ENCODE measurements at regions not wholly inside any gene's neighbourhood (a gene's known extent, or its start where the extent isn't known, plus 50 kb on each side); places are given as distances from the start of the nearest gene placed in this dataset.

DNA sequence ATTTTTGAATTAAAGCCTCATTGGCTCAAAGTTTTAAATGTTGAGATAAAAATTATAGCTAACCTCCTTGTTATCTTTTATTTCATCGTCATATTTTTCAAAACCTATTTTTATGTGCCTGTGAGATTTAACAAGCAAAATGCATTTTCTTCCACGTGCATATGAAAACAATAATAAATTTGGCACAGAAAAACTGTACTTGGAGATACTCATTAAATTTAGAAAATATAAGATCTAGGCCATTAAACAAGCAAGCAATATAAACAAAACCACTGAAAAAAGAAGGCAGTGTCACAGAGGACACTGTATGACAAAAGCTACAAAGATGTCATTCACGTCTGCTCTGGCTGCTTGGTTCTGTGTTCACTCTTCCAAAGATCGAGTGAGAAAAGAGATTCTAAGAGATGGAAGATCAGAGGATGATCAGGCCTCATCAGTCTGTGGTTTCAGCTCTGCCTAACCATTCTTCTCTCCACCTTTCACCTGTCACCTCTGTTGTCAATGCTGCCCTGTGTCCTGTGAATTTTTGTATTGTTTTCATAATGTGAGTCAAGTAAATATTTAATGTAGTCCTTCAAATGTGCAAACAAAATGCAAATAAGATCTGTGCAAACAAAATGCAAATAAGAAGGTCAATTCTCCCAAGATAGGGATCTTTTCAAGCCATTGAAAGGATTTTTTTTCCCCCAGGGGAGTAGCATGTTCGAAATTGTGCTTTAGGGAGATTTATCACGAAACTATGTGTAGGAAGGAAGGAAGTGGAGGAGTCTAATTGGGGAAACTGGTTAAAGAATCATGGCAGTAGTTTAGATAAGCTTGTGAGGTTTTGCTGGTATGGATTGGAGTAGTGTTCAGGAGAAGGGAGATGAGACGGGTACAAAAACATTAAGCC lies 138.7 kb upstream of the RBMS1 start:
- Mint-ChIP-seq H3K4me3 (no peak overlapping the region), H3K4me1 (ENCODE audit: low read depth) (peaks cover 9% of the 10 kb centered on the region), H3K9me3 (peaks cover 7% of the 10 kb centered on the region), H3K27me3 (no peaks in the 10 kb centered on the region), H3K27ac (no peak overlapping the region), H3K36me3 (ENCODE audit: low read depth) (no peaks in the 10 kb centered on the region)
- DNase-seq, result no peak

DNA sequence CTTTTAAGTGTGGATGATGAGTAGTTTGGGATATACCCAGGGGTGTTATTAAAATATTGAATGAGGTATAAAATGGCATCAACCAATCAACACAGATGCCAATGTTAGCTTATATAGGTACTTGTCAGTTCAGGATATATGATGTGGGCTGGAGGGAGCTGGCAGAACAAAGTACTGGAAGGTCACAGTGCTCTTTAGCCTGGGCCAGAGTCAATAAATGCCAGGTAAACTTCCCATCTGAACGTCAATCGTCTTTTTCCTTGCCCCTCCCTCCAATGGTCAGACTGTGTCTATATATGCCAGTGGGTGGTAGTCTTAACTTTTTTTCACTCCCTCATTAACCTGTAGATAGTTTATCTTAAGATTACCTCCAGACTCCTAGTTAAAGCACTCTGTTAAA lies 140.8 kb upstream of the RBMS1 start:
- H3K4me1 Mint-ChIP-seq (ENCODE audit: low read depth), result peaks cover 9% of the 10 kb centered on the region

DNA sequence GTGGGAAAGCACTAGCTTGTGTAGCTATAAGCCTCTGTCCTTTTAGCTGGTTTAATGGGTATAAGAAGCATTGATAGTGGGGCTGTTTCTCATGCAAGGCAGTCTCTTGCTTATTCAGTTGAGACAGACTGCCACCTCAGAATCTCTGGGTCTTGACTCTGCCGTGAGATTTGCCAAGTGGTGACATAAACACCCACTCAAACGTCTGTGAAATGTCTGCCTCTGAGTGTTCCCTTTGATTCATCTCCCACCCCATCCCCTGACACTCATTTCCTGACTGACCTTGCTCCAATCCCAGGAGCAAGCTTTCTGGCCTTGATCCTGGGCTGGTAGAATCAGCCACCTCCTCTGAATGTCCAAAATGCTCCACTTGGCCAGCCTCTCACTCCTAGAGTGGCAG lies 141.9 kb upstream of the RBMS1 start:
- DNase-seq, result no peak
- H3K9me3 Mint-ChIP-seq, result peaks cover 21% of the 10 kb centered on the region
- H3K36me3 Mint-ChIP-seq (ENCODE audit: low read depth), result peaks cover 8% of the 10 kb centered on the region
- H3K4me3 Mint-ChIP-seq, result no peak overlapping the region
- H3K27ac Mint-ChIP-seq, result no peak overlapping the region
- H3K4me1 Mint-ChIP-seq (ENCODE audit: low read depth), result peaks cover 9% of the 10 kb centered on the region
- H3K27me3 Mint-ChIP-seq, result no peaks in the 10 kb centered on the region

More for the DNA sequence above, 140.8 kb upstream of the RBMS1 start:
- H3K9me3 Mint-ChIP-seq, result peaks cover 13% of the 10 kb centered on the region
- no peak for DNase-seq
- no peaks in the 10 kb centered on the region for H3K27me3 Mint-ChIP-seq
- no peak overlapping the region for H3K4me3 Mint-ChIP-seq
- H3K27ac Mint-ChIP-seq, result no peak overlapping the region
- peaks cover 2% of the 10 kb centered on the region for H3K36me3 Mint-ChIP-seq (ENCODE audit: low read depth)

DNA sequence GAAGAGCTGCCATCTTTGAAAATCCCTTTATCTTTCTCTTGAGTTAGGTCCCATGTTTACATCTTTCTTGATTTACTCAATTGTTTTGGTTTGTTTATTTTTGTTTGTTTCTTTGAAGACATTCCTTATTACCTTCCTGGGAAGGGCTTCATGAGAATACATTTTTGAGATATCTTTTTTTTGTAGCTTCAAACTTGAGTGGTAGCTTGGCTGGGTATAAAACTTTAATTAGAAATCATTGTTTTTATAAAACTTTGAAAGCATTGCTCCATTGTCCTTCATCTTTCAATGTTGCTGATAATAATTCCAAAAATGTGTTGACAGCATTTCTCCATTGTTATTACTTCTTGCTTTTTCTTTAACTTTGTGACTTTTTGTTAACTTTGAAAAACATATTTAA lies 145.9 kb upstream of the RBMS1 start:
- Mint-ChIP-seq H3K9me3 (peaks cover 31% of the 10 kb centered on the region), H3K27ac (no peak overlapping the region), H3K4me1 (ENCODE audit: low read depth) (peaks cover 3% of the 10 kb centered on the region), H3K4me3 (no peak overlapping the region), H3K36me3 (ENCODE audit: low read depth) (peaks cover 8% of the 10 kb centered on the region), H3K27me3 (no peaks in the 10 kb centered on the region)
- DNase-seq, result no peak

DNA sequence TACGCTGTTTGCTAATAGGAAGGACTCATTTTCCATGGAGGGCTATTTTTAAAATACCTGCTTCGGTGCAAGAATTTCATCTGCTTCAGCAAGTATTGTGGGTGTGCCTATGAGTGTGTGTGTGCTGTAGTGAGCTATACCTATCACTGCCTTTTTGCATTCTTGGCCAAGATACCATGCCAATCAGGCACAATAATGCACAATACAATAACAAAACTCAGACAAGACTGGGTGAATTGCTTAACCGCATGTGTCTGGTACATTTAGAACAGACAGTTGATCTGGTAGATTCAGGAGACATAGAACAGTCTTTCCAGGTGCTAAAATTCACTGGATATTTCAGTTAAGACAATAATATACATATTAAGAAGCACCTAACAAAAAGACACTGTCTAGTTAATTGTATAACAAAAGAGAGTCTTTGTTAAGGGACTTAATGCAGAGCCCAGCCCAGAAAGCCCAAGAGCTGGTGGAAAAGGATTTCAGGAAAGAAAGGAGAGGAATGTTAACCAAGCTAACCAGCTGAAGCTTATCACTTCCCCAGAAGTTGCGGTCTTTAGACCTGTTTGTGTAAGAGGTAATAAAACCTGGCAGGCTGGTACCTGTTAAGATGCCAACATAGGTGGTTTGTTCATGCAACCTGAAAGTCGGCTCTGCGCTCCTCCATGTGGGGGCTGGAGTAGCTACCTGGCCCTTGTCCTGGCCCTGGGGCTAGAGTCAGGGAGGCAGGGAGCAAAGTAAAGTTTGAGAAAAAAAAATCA lies 153.3 kb upstream of the RBMS1 start:
- Mint-ChIP-seq H3K27me3 (no peaks in the 10 kb centered on the region), H3K36me3 (ENCODE audit: low read depth) (no peaks in the 10 kb centered on the region), H3K9me3 (no peaks in the 10 kb centered on the region), H3K4me3 (no peak overlapping the region), H3K27ac (no peak overlapping the region), H3K4me1 (ENCODE audit: low read depth) (peaks cover 9% of the 10 kb centered on the region)
- no peak for DNase-seq

DNA sequence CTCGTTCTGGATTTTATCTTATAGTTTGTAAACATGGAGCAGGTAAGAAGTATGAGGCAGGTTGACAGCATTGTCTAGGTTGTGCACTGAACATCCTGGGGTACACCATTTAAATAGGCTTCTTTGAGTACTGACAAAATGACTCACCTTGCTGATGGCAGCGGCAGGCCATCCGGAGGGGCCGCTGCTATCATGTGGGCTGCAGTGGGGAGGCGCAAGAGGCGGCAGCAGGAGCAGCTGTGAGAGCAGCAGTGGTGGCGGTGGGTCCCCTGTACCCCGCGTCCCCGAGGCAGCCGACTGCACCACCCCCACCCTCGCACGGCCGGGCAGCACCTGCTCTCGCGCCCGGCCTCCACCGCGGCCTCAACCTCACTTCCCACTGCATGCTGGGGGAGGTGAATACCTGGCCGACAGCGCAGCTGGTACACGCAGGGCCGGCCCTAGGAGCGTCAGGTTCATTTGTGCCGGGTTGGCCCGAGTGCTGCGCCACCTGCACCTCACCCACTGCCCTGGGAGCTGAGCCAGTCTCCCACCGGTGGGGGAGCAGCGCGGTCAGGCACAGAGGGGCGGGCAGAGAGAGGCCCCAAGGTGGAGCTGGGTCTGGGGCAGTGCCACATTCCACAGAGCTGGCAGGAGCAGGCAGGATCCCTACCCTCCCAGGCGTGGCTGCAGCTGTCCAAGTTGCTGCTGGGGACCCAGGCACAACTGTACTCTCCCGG lies 154.5 kb upstream of the RBMS1 start:
- Mint-ChIP-seq H3K4me3 (no peak overlapping the region), H3K4me1 (ENCODE audit: low read depth) (peaks cover 22% of the 10 kb centered on the region), H3K27me3 (no peaks in the 10 kb centered on the region), H3K9me3 (no peaks in the 10 kb centered on the region), H3K36me3 (ENCODE audit: low read depth) (no peaks in the 10 kb centered on the region), H3K27ac (no peak overlapping the region)
- DNase-seq, result no peak

DNA sequence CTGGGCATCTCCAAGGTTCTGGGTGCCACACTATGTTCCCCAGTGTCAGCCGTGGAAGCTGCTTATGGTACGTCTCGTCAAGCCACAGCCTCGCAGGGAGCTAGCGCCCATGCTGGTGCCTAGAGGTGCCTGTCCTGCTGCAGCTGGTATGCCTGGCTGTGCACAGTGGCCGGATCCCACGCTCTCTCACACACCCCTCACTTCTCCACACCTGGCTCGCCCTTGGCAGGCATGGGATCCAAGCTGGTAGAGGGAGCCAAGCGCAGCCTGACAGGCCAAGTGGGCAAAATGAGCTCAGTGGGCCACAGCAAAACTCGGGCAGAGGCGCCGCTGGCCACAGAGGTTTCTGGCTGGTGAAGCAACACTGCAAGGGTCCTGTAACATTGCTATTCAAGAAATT lies 156.1 kb upstream of the RBMS1 start:
- Mint-ChIP-seq H3K27me3 (no peaks in the 10 kb centered on the region), H3K27ac (no peak overlapping the region)

DNA sequence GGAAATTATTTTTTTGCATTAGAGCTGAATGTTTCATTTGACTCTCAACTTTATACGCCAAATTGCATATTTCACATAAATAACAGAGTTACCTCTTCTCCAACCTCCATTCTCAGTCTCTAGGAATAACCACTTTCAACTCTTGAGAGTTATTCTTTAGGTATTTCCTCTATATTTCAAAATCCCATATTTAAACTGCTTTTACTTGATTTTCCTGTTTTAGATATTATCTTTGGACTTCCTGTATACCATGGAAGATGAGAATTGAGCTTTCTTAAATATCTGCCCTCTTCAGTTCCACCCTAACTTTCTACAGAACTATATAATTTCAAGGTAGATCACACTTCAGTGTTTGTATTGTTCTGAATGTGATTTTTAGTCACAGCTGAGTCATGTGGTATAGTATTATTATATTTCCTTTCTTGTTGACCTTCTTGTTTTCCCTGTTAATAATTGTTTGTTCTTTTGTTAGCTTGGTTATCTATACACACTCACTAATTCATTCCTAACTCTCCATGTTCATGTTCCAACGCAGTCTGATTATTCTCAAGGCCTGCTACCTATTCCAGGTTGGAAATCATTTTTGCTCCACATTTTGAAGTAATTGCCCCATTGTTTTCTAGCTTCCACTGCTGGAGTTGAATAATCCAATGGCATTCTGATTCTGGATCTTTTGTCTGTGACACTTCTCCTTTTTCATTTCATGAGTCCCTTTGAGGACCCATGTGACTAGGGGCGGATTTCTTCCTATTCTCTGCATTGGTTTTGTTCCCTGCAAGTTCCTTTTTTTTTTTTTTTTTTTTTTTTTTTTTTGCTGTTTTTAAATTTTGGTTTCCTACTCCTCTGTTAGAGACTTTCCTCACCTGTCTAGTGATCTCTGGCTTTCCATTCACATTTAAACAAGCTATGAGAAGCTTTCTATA lies 156.8 kb upstream of the RBMS1 start:
- no peaks in the 10 kb centered on the region for H3K27me3 Mint-ChIP-seq
- H3K27ac Mint-ChIP-seq, result no peak overlapping the region
- no peak overlapping the region for H3K4me3 Mint-ChIP-seq
- H3K36me3 Mint-ChIP-seq (ENCODE audit: low read depth), result no peaks in the 10 kb centered on the region
- no peaks in the 10 kb centered on the region for H3K9me3 Mint-ChIP-seq
- DNase-seq, result no peak
- peaks cover 24% of the 10 kb centered on the region for H3K4me1 Mint-ChIP-seq (ENCODE audit: low read depth)

More for the DNA sequence above, 156.1 kb upstream of the RBMS1 start:
- no peaks in the 10 kb centered on the region for H3K36me3 Mint-ChIP-seq (ENCODE audit: low read depth)
- H3K4me3 Mint-ChIP-seq, result no peak overlapping the region
- no peak for DNase-seq
- H3K9me3 Mint-ChIP-seq, result no peaks in the 10 kb centered on the region
- H3K4me1 Mint-ChIP-seq (ENCODE audit: low read depth), result peaks cover 24% of the 10 kb centered on the region

DNA sequence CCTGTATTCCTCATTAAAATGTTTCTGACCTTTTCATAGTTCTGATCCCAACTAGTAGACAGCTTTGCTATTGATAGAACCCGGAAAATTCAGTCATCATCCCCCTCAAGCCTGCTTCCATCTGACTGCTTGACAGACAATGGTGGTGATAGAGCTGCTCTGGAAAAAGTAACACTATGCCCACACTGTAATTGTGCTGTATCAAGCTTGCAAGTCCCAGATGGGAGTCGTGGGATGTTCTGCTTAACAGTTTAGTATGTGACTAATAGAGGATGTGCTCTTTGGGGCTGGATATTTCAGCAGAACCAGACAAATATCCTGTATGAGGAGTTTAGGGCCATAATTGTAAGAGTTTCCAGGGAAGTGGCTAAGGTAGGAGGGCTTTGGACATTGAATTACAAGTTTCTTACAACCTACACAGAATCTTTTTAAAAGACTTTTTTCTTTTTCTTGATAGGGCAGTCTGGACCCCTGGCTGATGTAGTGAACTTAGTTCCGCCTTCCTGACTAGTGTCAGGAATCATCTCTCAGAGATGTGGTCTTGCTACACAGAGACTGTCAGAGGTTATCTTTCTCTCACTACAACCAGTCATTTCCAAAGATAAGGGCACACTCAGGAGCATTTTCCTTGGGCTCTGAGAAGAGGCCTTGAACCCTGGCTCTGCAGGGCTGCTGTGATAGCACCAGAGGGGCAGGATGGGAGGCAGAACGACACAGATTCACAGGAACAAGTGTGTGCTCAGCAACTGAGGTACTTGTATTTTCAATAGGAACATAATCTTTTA lies 158.0 kb upstream of the RBMS1 start:
- no peak for DNase-seq
- H3K9me3 Mint-ChIP-seq, result no peaks in the 10 kb centered on the region
- peak overlapping the region; percentile 13 for H3K27ac Mint-ChIP-seq
- H3K4me3 Mint-ChIP-seq, result no peak overlapping the region
- no peaks in the 10 kb centered on the region for H3K36me3 Mint-ChIP-seq (ENCODE audit: low read depth)
- peaks cover 24% of the 10 kb centered on the region for H3K4me1 Mint-ChIP-seq (ENCODE audit: low read depth)
- peaks cover 5% of the 10 kb centered on the region for H3K27me3 Mint-ChIP-seq

DNA sequence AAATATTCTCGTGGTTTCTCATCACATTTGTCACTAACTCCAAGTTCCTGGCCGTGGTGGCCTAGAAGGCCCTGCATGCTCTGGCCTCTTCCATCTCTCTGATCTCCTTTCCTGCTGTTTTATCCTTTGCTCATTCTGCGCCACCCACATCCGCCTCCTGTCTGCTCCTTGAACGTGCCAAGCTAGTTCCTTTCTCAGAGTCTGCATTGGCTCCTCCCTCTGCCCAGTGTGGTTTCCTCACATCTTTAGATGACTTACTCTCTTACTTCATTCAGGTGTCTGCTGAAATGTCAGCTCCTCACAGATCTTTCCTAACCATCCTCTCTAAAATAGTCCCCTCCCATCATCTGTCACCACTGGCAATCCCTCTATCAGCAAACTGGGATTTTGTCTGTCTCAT lies 158.6 kb upstream of the RBMS1 start:
- Mint-ChIP-seq H3K4me3 (no peak overlapping the region), H3K36me3 (ENCODE audit: low read depth) (no peaks in the 10 kb centered on the region), H3K27ac (peak overlapping the region; percentile 63), H3K9me3 (no peaks in the 10 kb centered on the region), H3K4me1 (ENCODE audit: low read depth) (peaks cover 24% of the 10 kb centered on the region), H3K27me3 (peaks cover 10% of the 10 kb centered on the region)
- peak; percentile 63 for DNase-seq

DNA sequence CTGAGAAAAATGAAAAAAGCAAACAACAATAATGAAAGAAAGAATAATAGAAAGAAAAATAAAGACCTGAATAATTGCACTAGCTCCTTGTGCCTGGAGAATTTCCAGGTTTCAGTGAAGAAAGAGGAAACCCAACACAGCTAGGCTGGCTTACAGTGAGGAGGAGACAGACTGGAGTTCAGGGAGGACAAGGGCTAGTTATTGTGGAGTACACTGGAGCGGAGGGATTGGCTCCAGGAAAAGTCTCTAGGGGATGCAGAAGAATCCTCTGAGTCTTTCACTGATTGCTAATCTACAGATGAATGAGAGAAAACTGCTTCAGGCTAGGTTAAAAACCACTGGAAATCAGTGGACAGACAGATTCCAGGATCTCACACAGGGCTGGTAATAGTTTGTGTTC lies 163.6 kb upstream of the RBMS1 start:
- Mint-ChIP-seq H3K36me3 (ENCODE audit: low read depth) (no peaks in the 10 kb centered on the region), H3K4me1 (ENCODE audit: low read depth) (peaks cover 11% of the 10 kb centered on the region), H3K4me3 (no peak overlapping the region), H3K27ac (no peak overlapping the region), H3K27me3 (peaks cover 10% of the 10 kb centered on the region), H3K9me3 (no peaks in the 10 kb centered on the region)
- DNase-seq, result no peak

DNA sequence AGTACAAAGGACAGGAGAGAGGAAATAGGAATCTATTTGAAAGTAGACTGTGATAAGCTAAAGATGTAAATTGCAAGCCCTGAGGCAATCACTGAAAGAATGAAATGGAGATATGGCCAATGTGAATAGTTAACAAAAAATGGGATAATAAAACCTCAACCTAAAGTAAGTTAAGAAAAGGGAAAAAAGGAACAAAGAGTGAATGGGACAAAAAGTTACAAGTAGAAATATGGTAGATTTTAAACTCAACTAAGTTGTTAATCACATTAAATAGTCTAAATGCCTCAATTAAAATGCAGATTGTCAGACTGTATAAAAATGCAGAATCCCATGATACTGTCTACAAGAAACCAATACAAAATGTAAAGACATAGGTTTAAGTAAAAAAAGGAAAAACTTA lies 165.2 kb upstream of the RBMS1 start:
- DNase-seq, result no peak
- no peaks in the 10 kb centered on the region for H3K36me3 Mint-ChIP-seq (ENCODE audit: low read depth)
- peaks cover 10% of the 10 kb centered on the region for H3K27me3 Mint-ChIP-seq
- no peak overlapping the region for H3K27ac Mint-ChIP-seq
- no peaks in the 10 kb centered on the region for H3K4me1 Mint-ChIP-seq (ENCODE audit: low read depth)
- H3K4me3 Mint-ChIP-seq, result no peak overlapping the region
- no peaks in the 10 kb centered on the region for H3K9me3 Mint-ChIP-seq

DNA sequence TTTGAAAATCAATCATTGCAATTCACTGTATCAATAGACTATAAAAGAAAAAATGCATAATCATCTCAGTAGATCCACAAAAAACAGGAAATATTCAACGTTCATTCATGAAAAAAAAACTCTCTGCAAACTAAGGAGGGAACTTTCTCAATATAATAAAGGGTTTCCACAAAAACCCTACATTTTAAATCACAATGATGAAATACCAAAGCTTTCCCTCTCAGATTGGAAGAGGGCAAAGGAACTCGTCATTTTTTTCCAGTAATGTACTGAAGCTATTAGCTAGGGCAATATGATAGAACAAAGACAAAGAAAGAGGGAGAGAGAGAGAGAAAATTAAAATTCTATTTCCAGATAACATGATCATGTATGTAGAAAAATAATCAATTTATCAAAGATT lies 167.1 kb upstream of the RBMS1 start:
- Mint-ChIP-seq H3K4me3 (no peak overlapping the region), H3K9me3 (no peaks in the 10 kb centered on the region), H3K27ac (no peak overlapping the region), H3K4me1 (ENCODE audit: low read depth) (peaks cover 3% of the 10 kb centered on the region), H3K36me3 (ENCODE audit: low read depth) (no peaks in the 10 kb centered on the region), H3K27me3 (peaks cover 10% of the 10 kb centered on the region)
- DNase-seq, result no peak

Data from activated T-cell treated with anti-CD3 and anti-CD28 coated beads, Interleukin-2, amount 50 U/mL, for 24 hours (primary cell).